GM18499 (cell line): ENCODE measurements at regions not wholly inside any gene's neighbourhood (a gene's known extent, or its start where the extent isn't known, plus 50 kb on each side); places are given as distances from the start of the nearest gene placed in this dataset.

Source experiments
- ATAC-seq: cut with Tn5 transposase; IDR thresholded peaks from one replicate; pipeline ENCODE4 v1.9.1; 2021; ENCODE audit warnings: moderate number of reproducible peaks; ENCODE audit not compliant: insufficient read depth, unreplicated experiment

- no peak for ATAC-seq
Measured at GRCh38 chr4:3364199-3364598, 71.4 kb downstream of the RGS12 start.

- ATAC-seq: no peak
Measured at GRCh38 chr4:3364634-3365314, 72.0 kb downstream of the RGS12 start.

GRCh38 chr4:3365326-3365725, 72.5 kb downstream of the RGS12 start:
- ATAC-seq: no peak

GRCh38 chr4:3365871-3366842, 73.3 kb downstream of the RGS12 start:
- ATAC-seq: no peak

GRCh38 chr4:3366893-3367775, 74.3 kb downstream of the RGS12 start:
- ATAC-seq: no peak

- no peak for ATAC-seq
Measured at GRCh38 chr4:3367866-3368265, 73.9 kb upstream of the HGFAC start.

- no peak for ATAC-seq
Measured at GRCh38 chr4:3368334-3368733, 73.4 kb upstream of the HGFAC start.

- no peak for ATAC-seq
Measured at GRCh38 chr4:3368841-3369760, 72.7 kb upstream of the HGFAC start.

- no peak for ATAC-seq
Measured at GRCh38 chr4:3369781-3370674, 71.7 kb upstream of the HGFAC start.

GRCh38 chr4:3371033-3372001, 70.5 kb upstream of the HGFAC start:
- ATAC-seq: no peak

- ATAC-seq: no peak
Measured at GRCh38 chr4:3372264-3372932, 69.4 kb upstream of the HGFAC start.

- ATAC-seq: no peak
Measured at GRCh38 chr4:3372933-3373465, 68.8 kb upstream of the HGFAC start.

- no peak for ATAC-seq
Measured at GRCh38 chr4:3373468-3373867, 68.3 kb upstream of the HGFAC start.

- no peak for ATAC-seq
Measured at GRCh38 chr4:3374011-3374645, 67.6 kb upstream of the HGFAC start.

- ATAC-seq: no peak
Measured at GRCh38 chr4:3374667-3375066, 67.1 kb upstream of the HGFAC start.

GRCh38 chr4:3375688-3376087, 66.1 kb upstream of the HGFAC start:
- ATAC-seq: no peak
